ENCODE measurements at regions not wholly inside any gene's neighbourhood (a gene's known extent, or its start where the extent isn't known, plus 50 kb on each side); places are given as distances from the start of the nearest gene placed in this dataset.

GRCh38 chr14:71687166-71687831, 244.9 kb upstream of the RGS6 start:
- TF ChIP-seq CTCF (IDR thresholded peaks at IDR 0.05; ENCODE audit: low read depth, low read length) (no peak), POLR2A (IDR thresholded peaks at IDR 0.05; ENCODE audit: extremely low read depth, insufficient read length) (no peak), MYC (IDR thresholded peaks at IDR 0.05; ENCODE audit: low read depth, low read length) (no peak)

Data from NB4 (cell line).